Activated CD8-positive, alpha-beta T cell treated with anti-CD3 and anti-CD28 coated beads for 36 hours (primary cell): ENCODE measurements at regions not wholly inside any gene's neighbourhood (a gene's known extent, or its start where the extent isn't known, plus 50 kb on each side); places are given as distances from the start of the nearest gene placed in this dataset.
"Not testable (repeated sequence)": the region's sequence is repeated elsewhere in the genome, so short reads cannot be mapped to it uniquely, and the experiment has no call there.

Experiments used
- ATAC-seq: fragments of 200-7000 bp; cut with Tn5 transposase; one replicate; pipeline ENCODE4 v1.10.0; 2021; ENCODE audit warnings: mild to moderate bottlenecking, moderate library complexity
- CTCF ChIA-PET: fragments of 350-600 bp; sonication (Branson Sonifier 250); formaldehyde crosslinking; loops from one replicate; lab custom pipeline; 2021; ENCODE audit warnings: antibody characterized with exemption; lab: Charles Lee
- POLR2A ChIA-PET: fragments of 350-600 bp; sonication (Branson Sonifier 250); formaldehyde crosslinking; loops from one replicate; lab custom pipeline; 2021; ENCODE audit warnings: antibody characterized with exemption; lab: Charles Lee
- DNase-seq: peaks from one replicate; pipeline ENCODE4 v3.0.0-alpha.2; 2020
- H3K27ac Mint-ChIP-seq: one replicate; pipeline ENCODE4 v1.8.0; 2021; ENCODE audit warnings: mild to moderate bottlenecking, mixed read lengths
- H3K27me3 Mint-ChIP-seq: one replicate; pipeline ENCODE4 v1.8.0; 2021; ENCODE audit warnings: mixed read lengths
- H3K36me3 Mint-ChIP-seq: one replicate; pipeline ENCODE4 v1.8.0; 2021; ENCODE audit warnings: low read depth, mixed read lengths
- H3K4me1 Mint-ChIP-seq: one replicate; pipeline ENCODE4 v1.8.0; 2021; ENCODE audit warnings: low read depth, mixed read lengths
- H3K4me3 Mint-ChIP-seq: one replicate; pipeline ENCODE4 v1.8.0; 2021; ENCODE audit warnings: mild to moderate bottlenecking, moderate library complexity, mixed read lengths
- H3K9me3 Mint-ChIP-seq: one replicate; pipeline ENCODE4 v1.8.0; 2021; ENCODE audit warnings: mixed read lengths
- intact Hi-C: fragments of 100-400 bp; cut with micrococcal nuclease; formaldehyde crosslinking; loops from one replicate; pipeline ENCODE4 v1.10.0; 2022
- TF ChIP-seq, protein P1 (sequence below): fragments of 200-600 bp; IDR thresholded peaks from one replicate; pipeline ENCODE4 v1.8.0; 2022; ENCODE audit warnings: antibody characterized with exemption, mild to moderate bottlenecking

DNA sequence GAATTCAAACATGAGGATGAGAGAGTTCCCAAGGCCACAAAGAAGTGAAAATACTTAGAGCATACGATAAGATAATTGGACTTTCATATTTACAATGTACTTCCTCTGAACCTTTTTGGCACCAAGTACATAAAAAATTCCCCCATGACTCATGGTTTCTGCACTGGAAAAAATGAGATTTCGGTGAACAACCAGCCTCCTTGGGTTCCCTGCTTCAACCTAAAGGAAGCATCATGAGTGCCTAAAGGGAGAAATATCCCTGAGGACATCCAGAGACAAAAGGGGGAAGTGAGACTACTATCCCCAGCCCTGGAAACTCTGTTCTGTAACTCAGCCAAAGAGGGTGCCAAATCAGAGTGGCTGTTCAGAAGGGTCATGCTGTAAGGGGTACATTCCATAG is 562.7 kb upstream of the SLC39A10 start:
- Mint-ChIP-seq H3K27ac (no peak overlapping the region), H3K36me3 (no peaks in the 10 kb centered on the region), H3K27me3 (peaks cover 3% of the 10 kb centered on the region), H3K4me1 (no peaks in the 10 kb centered on the region), H3K9me3 (no peaks in the 10 kb centered on the region), H3K4me3 (no peak overlapping the region)
- intact Hi-C loops: no loop called here
- no peak for DNase-seq
- ChIA-PET CTCF (no interaction called here), POLR2A (no interaction called here)
- no peak for ATAC-seq
- TF ChIP-seq, protein P1, sequence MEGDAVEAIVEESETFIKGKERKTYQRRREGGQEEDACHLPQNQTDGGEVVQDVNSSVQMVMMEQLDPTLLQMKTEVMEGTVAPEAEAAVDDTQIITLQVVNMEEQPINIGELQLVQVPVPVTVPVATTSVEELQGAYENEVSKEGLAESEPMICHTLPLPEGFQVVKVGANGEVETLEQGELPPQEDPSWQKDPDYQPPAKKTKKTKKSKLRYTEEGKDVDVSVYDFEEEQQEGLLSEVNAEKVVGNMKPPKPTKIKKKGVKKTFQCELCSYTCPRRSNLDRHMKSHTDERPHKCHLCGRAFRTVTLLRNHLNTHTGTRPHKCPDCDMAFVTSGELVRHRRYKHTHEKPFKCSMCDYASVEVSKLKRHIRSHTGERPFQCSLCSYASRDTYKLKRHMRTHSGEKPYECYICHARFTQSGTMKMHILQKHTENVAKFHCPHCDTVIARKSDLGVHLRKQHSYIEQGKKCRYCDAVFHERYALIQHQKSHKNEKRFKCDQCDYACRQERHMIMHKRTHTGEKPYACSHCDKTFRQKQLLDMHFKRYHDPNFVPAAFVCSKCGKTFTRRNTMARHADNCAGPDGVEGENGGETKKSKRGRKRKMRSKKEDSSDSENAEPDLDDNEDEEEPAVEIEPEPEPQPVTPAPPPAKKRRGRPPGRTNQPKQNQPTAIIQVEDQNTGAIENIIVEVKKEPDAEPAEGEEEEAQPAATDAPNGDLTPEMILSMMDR: no peak

DNA sequence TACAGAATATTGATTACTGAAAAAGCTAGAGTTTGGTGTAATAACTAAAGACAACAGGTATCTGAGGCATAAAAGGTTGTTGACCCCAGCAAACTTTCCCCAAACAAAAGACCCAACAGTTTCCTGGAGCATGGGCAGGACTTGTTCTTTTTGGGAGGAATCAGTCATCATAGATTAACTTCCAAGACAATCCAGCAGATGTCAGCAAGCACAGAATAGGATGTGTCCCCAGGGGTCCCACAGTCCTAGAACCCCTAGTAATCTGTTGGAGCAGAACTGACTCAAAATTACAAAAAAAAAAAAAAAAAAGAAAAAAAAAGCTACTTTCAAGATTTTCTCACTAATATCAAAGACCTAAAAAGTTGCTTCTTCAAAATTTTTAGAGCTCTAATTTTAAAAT is 564.7 kb upstream of the SLC39A10 start:
- intact Hi-C loops: no loop called here
- CTCF ChIA-PET: no interaction called here
- DNase-seq: no peak
- no peak for ATAC-seq
- Mint-ChIP-seq H3K9me3 (peaks cover 2% of the 10 kb centered on the region), H3K27me3 (peaks cover 4% of the 10 kb centered on the region), H3K36me3 (no peaks in the 10 kb centered on the region), H3K27ac (no peak overlapping the region), H3K4me3 (no peak overlapping the region), H3K4me1 (no peaks in the 10 kb centered on the region)
- POLR2A ChIA-PET: no interaction called here
- TF ChIP-seq, protein P1: no peak

DNA sequence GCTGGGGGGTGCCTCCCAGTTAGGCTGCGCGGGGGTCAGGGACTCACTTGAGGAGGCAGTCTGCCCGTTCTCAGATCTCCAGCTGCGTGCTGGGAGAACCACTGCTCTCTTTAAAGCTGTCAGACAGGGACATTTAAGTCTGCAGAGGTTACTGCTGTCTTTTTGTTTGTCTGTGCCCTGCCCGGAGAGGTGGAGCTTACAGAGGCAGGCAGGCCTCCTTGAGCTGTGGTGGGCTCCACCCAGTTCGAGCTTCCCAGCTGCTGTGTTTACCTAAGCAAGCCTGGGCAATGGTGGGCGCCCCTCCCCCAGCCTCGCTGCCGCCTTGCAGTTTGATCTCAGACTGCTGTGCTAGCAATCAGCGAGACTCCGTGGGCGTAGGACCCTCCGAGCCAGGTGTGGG is 584.2 kb upstream of the SLC39A10 start:
- ATAC-seq, CTCF ChIA-PET, H3K27me3 Mint-ChIP-seq, H3K9me3 Mint-ChIP-seq, H3K4me3 Mint-ChIP-seq, H3K4me1 Mint-ChIP-seq, H3K27ac Mint-ChIP-seq, H3K36me3 Mint-ChIP-seq, POLR2A ChIA-PET, intact Hi-C loops, DNase-seq: not testable (repeated sequence)

DNA sequence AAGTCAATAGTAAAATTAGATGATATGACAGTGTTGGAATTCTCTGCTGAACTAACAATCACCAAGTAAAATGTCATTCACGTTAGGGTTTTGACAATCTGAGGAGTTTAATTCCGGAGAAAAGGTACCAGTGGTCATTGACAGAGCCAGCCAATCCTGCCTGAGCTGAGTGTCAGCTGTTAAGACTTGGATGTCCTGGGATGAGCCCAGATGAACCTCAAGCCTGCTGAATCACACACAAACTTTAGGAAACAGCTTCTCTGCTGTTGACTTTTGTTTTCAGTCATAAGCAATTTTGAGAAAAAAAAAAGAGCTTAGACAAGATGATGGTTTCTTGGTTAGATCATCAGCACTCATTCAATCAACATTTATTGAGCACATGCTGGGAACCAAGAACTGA is 600.0 kb upstream of the SLC39A10 start:
- POLR2A ChIA-PET: interaction anchor here (0.6 kb wide), 1 partner anchor 779 kb away, joined by 3 read pairs; no protein-coding TSS in a partner anchor
- H3K9me3 Mint-ChIP-seq: no peaks in the 10 kb centered on the region
- ATAC-seq (no peak), DNase-seq (no peak)
- intact Hi-C loops: no loop called here
- CTCF ChIA-PET: no interaction called here
- TF ChIP-seq, protein P1: no peak
- H3K27me3 Mint-ChIP-seq: no peaks in the 10 kb centered on the region
- H3K36me3 Mint-ChIP-seq: no peaks in the 10 kb centered on the region
- no peak overlapping the region for H3K4me3 Mint-ChIP-seq
- H3K4me1 Mint-ChIP-seq: no peaks in the 10 kb centered on the region
- no peak overlapping the region for H3K27ac Mint-ChIP-seq

DNA sequence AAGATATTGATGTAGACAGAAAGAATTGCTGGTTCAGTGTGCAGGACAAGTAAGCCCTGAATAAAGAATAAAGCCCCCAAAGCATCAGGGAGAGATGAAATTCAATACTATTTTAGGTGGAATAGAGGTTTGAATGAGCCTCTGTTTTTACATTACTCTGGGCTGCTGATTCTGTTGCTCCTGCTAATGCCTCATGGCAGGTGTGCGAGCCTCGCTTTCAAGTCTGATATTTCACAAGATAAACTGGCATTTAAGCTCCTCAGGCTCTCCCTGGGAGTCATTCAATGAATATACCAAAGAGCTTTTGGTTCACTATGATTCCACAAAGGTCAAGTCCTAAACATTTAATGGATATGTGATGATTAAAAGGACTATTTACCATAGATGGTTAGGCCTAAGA is 601.0 kb upstream of the SLC39A10 start:
- Mint-ChIP-seq H3K9me3 (no peaks in the 10 kb centered on the region), H3K36me3 (no peaks in the 10 kb centered on the region), H3K4me3 (no peak overlapping the region), H3K4me1 (no peaks in the 10 kb centered on the region), H3K27ac (no peak overlapping the region), H3K27me3 (no peaks in the 10 kb centered on the region)
- CTCF ChIA-PET: no interaction called here
- POLR2A ChIA-PET: no interaction called here
- TF ChIP-seq, protein P1: no peak
- ATAC-seq (no peak), DNase-seq (no peak)
- intact Hi-C loops: no loop called here

DNA sequence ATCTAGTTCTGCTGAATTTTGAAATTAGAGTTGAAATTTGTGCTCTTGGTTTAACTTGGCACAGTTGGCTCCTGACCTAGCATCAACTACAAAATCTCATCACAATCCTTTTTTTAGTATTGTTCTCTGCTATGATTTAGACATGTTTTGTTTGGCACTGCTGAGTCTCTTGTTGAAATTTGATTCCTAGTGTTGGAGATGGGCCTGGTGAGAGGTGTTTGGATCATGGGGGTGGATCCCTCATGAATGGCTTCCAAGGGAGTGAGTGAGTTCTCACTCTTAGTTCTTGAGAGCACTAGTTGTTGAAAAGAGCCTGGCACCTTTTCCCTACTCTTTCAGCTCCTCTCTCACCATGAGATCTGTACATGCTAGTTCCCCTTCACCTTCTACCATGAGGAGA is 605.6 kb upstream of the SLC39A10 start:
- no peak overlapping the region for H3K4me3 Mint-ChIP-seq
- POLR2A ChIA-PET: no interaction called here
- peaks cover 4% of the 10 kb centered on the region for H3K4me1 Mint-ChIP-seq
- DNase-seq (no peak), ATAC-seq (no peak)
- TF ChIP-seq, protein P1: no peak
- intact Hi-C loops: no loop called here
- CTCF ChIA-PET: no interaction called here
- H3K36me3 Mint-ChIP-seq: no peaks in the 10 kb centered on the region
- H3K9me3 Mint-ChIP-seq: no peaks in the 10 kb centered on the region
- H3K27ac Mint-ChIP-seq: no peak overlapping the region
- no peaks in the 10 kb centered on the region for H3K27me3 Mint-ChIP-seq
